Stimulated activated CD8-positive, alpha-beta memory T cell treated with anti-CD3 and anti-CD28 coated beads, Interleukin-7, amount 100 ng/mL, for 1 hour (primary cell): ENCODE measurements at regions not wholly inside any gene's neighbourhood (a gene's known extent, or its start where the extent isn't known, plus 50 kb on each side); places are given as distances from the start of the nearest gene placed in this dataset.

Experiments used
- DNase-seq, 2 donors: peaks; one replicate each; pipeline ENCODE4 v3.0.0-alpha.2; 2020; ENCODE audit warnings: low read depth in 2 of 2

DNA sequence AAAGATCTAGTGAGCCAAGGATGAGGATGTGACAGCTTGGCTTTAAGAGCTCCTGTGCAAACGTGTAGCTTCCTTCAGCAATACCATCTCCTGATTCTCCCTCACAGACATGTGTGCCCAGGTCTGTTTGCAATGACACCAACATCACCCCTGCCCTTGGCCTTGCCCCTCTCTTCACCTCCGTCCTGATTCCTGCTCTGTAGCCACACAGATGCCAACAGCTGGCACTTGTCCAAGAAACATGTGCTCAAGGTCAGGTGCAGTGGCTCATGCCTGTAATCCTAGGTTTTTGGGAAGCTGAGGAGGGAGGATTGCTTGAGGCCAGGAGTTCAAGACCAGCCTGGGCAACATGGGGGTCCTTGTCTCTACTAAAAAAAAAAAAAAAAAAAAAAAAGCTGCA lies 103.8 kb upstream of the CRHR1 start:
- DNase-seq = no peak

DNA sequence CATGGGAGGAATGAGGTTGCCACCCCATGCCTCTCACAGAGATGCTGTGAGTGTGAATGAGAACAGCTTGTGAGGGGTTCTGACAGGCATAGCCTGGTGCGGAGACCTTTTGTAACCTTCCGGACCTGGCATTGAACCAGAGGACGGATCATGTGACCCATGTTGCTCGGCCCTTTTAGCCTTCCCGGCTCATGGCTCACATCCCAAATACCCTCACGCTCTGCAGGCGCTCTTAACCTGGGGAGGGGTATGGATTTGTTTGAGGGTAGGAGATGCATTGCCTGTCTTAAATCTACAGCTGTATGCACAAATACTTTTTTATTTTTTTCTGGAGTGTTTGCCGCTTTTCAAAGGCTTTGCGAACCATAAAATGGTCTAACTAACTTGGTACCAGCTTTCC lies 102.4 kb upstream of the CRHR1 start:
- DNase-seq = no peak

DNA sequence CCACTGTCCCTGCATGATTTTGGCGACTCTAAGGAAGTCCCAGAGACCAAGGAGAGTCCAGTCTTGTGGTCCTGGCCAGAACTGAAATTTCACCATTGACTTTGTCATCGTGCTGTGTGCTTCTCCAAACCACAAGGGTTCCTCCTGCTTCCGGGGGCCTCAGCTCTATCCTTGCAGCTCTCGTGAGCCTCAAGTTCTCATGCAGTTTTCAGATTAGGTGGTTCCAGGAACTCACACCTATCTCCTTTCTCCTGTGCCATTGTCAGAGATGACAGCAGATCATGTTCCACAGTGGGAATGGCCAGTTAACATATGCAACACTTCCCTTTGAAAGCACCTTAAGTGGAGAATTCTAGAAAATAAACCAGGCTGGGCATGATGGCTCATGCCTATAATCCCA lies 97.9 kb upstream of the CRHR1 start:
- DNase-seq = no peak

DNA sequence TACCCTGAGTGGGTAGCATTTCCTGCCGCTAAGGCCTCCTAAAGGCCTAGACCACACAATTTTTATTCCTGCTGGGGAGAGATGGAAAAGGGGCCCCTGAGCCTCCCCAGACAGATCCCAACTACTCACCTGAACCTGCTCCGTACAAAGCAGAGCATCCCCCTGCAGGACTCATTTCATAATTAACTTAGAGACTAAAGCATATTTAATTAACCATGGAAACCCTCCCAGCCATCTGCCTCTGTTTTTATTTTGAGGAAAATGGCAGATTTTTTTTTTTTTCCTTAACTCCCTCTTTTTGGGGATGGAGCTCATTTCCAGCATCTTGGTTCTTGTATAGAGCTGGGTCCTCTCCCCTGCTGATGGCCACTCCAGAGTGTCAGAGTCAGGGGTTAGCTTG lies 96.5 kb upstream of the CRHR1 start:
- no peak for DNase-seq

DNA sequence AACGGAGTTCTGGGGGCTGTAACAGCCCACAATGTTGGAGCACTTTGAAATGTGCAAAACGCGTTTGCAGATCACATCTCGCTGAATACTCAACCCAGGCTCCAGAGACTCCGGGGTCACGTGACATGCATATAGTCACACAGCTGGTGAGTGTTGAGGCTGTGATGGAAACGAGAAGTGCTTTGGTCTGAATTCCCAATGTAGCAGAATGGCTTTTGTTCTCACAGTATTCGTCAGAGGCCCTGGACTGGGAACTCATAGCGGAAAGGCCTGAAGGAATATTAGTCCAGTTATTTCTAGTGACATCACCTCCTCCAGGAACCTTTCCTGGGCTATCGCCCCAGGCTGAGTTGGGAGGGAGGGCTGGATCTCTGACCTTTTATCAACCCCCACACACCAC lies 95.8 kb upstream of the CRHR1 start:
- no peak for DNase-seq

DNA sequence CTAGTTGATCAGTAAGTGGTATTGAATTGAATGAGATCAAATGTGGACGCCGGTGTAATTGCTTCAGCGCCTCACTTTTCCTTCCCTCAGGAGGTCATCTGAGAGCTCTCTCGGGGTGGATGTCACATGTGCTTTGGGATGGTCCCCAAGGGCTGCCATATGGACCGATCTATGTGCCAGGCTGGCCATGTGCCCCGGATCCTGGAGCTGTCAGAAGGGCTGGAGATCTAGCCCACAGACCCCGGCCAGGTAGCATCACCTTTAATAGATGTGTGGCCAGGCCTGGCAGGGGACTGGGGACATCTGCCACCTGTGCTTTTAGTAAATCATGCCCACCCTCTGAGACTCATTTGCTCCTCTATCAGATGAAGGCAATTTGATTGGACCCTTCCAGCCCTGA lies 95.3 kb upstream of the CRHR1 start:
- no peak for DNase-seq

DNA sequence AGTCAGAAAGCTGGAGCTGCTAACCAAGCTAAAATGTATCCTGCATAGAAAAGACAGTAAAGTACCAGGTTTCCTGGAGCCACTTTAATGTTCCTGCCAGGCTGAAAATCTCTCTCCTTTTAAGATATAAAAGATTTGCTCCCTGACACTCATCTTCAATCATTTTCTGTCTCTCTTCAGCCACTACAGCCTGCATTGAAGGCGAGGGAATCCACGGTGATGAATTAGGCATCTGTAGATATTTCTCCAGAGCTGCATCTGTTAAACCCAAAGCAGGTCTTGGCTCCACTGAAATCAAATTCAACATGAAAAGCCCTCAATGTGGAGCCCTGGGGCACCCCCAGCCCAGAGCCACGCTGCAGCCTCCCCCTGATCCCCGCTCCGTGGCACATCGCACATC lies 94.7 kb upstream of the CRHR1 start:
- DNase-seq = no peak

DNA sequence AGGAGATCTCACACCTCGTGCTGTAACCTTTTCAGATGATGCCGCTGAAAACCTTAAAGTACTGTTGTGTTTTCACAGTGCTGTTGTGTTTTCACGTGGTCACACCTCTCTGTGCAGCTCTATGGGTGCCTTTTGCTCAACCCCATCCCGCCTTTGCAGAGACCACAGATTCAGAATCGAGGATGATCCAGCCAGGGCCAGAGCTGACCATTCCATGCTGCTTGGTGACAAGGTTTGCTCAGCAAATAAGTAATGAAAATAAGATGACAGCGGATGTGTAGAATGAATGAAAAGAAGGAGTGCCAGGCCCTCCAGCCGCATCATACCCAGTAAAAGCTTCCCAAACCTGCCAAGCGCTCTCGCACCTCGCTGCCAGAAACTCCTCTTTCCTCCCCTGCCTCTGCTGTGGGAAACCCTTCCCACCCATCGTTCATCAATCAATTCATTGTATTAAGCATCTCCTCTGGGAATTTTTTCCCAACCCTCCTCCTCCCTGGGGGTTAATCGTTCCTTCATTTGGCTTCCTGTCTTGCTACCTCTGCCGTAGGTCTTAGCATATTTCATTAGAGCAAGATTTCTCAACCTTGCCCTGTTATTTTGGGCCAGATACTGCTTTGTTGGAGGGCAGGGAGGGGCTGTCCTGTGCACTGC lies 93.4 kb upstream of the CRHR1 start:
- no peak for DNase-seq

DNA sequence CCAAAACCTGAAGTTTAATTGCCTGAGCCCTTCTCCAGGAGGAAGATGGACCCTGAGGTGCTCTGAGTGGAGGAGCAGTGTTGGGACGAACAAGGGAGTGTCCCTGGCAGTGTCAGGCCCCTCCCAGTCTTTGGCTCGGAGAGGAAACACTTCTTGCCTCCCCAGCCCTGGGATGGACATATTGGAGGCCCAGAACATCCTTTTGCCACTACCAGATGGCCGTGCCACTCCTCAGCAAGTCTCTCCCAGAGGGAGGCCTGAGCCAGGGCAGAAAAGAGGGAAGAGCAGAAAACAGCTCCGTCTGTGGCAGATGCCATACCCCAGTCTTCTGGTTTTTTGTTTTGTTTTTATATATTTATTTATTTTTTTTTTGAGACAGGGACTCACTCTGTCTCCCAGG lies 91.5 kb upstream of the CRHR1 start:
- DNase-seq = no peak

DNA sequence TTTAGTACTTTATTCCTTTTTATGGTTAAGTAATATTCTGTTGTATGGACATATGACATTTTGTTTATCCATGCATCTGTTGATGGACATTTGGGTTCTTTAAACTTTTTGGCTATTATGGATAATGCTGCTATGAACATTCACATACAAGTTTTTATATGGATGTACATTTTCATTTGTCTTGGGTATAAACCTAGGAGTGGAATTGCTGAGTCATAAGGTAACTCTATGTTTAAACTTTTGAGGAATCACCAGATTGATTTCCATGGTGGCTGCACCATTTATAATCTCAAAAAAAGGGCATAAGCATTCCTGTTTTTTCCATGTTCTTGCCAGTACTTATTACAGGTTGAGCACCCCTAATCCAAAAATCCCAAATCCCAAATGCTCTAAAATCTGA lies 90.3 kb upstream of the CRHR1 start:
- no peak for DNase-seq

DNA sequence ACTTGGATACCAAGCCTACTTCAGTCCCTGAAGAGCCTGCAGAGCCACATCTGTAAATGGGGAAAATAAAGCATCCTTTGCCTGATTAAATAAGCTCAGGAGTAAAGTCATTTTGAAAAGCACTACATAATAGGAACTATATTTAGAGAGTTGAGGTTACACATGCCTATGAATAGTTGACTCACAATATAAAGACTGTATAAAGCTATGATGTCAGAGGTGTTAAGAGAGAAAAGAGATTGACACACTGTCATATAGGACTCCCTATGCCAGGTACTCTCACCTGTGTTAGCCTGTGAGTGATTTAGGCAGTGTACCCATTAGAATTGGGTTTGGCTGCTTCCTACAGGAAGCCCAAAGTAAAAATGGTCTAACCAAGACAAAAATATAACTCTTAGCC lies 87.7 kb upstream of the CRHR1 start:
- no peak for DNase-seq

DNA sequence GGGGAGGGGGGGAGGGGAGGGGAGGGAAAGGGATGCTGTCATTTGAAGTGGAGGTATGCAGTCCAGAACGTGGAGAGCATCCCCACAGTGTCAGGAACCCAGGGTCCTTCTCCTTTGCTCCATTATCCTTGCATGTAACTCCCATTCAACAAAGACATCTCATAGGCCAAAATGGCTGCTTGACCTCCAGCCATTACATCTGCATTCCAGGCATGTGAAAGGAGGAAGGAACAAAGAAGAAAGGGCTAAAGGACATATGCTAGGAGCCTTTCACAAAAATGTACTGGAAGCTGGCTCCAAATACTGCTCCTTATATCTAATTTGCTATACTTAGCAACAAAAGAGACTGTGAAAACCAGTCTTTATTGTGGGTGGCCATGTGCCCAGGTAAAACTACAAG lies 87.0 kb upstream of the CRHR1 start:
- no peak for DNase-seq

DNA sequence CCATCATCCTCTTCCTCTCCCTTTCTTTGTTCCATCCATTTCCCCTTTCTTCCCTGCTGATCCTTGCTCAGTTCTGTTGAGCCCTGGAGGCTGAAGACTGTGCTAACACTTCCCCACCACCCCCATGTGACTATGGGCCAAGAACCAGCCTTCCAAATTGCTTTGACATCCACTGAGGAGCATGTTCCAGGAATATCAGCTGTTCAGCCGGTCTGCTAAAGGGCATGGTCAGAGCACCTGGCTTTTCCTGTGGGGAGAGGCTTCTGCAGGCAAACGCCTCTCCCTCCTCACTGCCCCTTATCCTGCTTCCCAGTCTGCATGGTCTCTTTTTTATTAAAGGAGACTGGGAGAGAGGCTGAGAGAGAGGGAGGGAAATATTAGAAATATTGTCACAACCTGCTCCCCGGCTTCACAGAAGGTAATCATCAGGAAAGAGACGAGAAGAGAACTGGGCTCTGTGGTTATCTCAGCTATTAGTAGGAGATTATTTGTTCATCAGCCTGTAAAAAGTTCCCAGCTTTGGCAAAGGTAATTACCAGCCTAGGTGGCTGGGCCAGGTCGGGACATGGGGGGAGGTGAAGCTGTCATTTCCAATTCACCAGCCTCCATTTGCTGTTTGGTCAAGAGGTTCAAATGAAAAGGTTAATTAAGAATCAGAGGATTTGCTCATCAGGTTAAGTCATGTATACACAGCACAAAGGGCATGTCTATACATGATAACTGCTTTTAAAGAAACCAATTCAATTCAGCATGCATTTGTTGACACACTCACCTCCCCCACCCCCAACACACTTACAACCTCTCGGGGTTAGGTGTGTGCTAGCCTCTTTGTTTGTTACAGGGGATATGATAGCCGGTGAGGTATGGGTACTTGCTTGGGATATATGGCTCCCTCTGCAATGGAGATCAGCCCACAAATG lies 83.7 kb upstream of the CRHR1 start:
- no peak for DNase-seq

DNA sequence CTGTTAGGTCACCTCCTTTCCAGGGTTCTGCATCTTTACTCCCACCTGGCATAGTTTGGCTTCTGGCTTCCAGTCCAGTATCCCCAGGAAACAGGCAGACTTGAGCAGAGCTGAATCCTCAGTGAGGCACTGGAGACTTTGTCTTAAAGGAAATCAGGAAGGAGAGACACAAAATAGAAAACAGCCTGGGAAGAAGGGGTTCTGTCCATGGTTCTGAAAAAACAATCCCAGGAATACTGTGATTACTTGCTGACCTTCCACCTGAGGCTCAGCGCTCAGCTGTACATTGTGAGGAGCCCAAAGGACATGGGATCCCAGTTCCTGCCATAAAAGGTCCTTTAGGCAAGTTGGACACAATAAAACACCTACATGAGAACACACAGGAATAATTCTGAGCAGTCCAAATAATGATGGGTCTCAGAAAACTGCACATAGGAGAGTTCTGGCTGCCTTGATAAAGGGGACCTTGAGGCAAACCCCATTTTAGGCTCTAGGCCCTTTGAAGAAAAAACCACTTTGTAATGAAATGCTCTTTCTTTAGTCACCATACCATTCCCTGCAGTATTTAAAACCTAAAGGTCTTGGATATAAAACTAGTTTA lies 81.4 kb upstream of the CRHR1 start:
- DNase-seq = no peak

DNA sequence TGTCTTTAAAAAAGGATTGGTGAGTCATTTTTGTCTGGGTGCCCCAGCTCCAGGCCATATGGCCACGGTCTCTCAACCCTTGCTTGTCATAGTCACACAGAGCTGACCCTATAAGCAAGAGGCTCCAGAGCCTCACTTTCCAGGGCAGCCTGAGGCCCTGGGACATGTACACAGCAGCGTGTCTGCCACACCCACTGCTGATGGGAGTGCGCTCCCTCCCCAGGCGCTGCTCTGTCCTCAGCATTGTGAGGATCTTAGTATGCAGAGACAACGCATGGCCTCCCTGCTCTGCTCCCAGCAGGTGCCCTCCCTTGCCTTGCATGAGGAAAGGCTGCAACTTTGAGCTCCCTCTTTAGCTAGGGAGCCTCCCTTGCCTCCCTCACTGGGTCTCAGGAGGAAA lies 80.8 kb upstream of the CRHR1 start:
- no peak for DNase-seq

DNA sequence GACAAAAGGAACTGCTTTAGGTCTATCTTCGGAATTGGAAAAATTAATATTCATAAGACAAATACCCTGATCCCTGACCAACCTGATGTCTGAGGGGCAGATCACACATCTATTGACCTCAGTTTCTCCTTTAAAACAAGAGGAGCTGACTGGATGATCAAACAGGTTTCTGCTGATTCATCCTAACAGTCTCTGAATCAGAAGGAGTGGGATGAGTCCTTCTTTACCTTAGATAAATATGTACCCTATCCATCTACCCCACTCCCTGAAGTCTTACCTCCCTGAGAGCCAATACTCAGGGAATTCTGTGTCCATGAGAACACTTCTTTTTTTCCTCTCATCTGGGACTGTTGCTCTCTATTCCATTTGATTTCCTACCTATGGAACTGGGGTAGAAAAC lies 80.3 kb upstream of the CRHR1 start:
- no peak for DNase-seq

DNA sequence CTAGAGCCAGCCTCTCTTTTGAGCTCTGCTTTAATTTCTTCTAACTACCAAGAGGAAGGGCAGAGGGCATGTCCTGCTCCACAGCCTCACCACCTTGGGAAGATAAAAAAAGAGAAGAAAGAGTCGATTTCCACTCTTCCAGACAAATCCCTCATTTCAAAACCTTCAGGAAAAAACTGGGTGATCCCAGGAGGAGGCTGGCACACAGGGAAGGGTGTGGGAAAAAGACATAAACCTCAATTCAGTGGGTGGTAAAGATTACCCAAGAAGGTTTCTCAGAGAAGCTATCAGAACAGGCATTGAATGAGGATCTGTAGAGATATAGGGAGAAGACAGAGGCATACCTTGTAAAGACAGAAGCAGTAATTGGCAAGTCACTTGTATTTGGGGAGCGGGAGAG lies 79.9 kb upstream of the CRHR1 start:
- no peak for DNase-seq

DNA sequence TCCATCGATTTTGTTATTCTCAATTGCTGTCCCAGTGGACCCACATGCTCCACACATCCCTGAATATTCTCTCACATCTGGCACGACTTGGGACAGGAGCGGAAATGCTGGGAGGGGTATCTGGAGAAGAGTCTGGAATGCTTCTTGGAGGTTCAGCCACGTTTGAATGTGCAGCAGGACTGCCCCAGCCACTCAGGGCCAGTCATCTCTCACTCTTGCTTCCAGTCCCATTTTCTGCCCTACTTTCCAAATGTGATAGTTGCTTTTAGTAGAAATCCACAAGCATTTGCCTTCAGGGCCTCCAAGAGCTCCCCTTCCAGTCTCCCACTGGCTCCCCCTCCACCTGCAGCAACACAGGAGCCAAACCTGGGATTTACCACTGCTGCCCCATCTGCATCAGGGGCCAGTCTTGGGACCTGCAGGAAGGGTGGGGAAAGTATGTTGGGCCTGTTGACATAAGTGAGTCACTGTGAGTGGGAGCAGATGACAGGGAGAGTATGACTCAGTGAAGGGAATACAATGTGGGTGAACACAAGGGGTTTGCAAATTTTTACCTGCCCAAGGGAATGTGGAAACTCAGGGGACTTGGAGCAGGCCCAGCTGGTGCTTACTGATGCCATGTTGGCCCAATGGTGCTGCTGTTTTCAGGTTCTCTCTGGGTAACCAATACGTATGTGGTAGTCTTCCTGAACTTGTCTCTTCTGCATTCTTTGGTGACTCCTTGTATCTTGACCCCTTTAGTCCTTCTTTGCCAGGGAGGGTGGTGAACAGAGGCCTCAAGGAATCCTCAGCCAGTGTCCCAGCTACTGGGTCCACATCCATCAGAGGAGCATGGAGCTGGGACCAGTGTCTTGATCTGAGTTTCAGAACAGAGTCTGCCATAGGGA lies 78.8 kb upstream of the CRHR1 start:
- DNase-seq = no peak

DNA sequence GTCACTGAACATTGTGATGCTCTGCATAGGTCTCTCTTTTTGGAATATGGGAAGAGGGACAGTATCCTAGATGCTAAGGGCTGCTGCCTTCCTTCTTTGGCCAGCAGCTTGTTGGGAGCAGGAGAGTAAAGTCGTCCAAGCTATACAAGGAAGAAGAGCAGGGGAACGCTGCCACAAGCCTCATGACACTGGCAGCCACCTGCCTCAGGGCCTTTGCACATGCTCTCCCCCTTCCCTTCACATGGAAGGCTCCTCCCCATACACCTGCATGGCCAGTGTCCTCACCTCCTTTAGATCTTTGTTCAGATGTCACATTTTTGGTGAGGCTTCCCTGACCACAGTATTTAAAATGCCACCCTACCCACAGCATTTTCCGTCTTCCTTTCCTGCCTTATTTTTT lies 78.1 kb upstream of the CRHR1 start:
- no peak for DNase-seq

DNA sequence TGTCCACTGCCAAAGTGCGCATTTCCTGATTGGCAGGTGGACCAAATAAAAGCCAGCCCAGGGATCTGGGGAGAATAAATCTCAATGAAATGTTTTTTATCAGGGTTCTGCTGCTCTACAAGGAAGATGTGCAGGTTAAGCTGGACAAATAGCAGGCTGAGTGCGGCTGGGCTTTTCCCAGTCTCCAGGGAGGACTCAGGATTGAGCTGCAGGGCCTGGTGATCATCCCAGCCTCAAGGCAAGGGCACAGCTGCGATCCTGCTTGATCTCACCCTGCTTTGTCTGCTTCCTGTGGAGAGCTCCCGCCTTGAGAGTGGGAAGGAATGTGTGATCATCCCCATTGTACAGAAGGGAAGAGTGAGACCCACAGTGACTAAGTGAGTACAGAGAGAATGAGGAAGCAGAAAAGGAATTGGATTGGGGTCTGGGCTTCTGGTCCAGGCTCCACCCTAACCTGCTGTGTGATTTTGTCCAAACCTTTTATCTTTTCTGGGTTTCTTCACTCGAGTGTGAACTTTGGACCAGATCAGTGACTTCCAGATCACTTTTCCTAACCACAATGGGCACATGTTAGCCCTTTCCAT lies 75.3 kb upstream of the CRHR1 start:
- DNase-seq = no peak

DNA sequence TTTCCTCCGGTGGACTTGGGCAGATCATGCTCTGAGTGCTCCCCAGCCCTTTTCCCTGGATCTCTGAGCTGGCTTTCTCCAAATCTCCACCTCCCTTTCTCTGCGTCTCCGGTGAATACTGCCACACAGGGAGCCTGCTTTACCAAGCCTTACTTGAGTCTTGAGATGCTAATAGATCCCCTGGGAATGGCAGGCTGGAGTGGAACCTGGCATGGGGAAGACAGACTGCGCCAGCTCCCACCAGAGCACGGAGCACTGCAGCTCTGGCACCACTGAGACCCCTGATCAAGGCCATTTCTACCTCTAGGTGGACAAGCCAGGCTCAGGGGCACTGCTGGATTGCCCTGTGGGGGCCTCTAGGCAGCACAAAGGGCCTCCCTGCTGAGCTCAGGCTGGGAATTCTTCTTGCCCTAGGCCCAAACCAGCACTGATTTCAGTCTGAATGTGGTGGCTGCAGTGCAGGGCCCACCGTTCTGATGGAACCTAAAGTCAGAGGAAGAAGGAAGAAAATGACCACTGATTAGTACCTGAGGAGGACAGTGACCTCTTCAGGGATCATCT lies 74.3 kb upstream of the CRHR1 start:
- DNase-seq = no peak
